ENCODE measurements at regions not wholly inside any gene's neighbourhood (a gene's known extent, or its start where the extent isn't known, plus 50 kb on each side); places are given as distances from the start of the nearest gene placed in this dataset.

- Histone ChIP-seq H3K4me2 (no peak overlapping the region), H3K27me3 (no peaks in the 10 kb centered on the region), H2AFZ (replicated peaks) (no peak overlapping the region), H3K4me3 (no peak overlapping the region), H3K36me3 (no peaks in the 10 kb centered on the region), H3K9ac (no peak overlapping the region), H3K79me2 (ENCODE audit: low read depth) (no peaks in the 10 kb centered on the region), H3K9me3 (ENCODE audit: low read depth) (no peaks in the 10 kb centered on the region), H3F3A (ENCODE audit: low read depth) (no peaks in the 10 kb centered on the region), H3K4me1 (no peaks in the 10 kb centered on the region), H3K27ac (no peak overlapping the region), H4K20me1 (ENCODE audit: low read depth) (no peaks in the 10 kb centered on the region)
- DNase-seq (ENCODE audit: low spot score), result no peak
- Mint-ChIP-seq H3K4me1 (peaks cover 3% of the 10 kb centered on the region), H3K27me3 (ENCODE audit: insufficient read depth, low read depth) (peaks cover 7% of the 10 kb centered on the region), H3K27ac (no peak overlapping the region), H3K4me3 (no peak overlapping the region), H3K36me3 (no peaks in the 10 kb centered on the region), H3K9me3 (no peaks in the 10 kb centered on the region)
- TF ChIP-seq CTCF (IDR thresholded peaks at IDR 0.05), result no peak
- TF ChIP-seq EZH2 (IDR thresholded peaks at IDR 0.05), result no peak
Measured at GRCh38 chr10:42990016-42990720, 86.7 kb upstream of the RET start.

GRCh38 chr10:42990721-42991441 is 86.0 kb upstream of the RET start:
- no peaks in the 10 kb centered on the region for H3K36me3 ChIP-seq
- H3K27me3 ChIP-seq, result no peaks in the 10 kb centered on the region
- DNase-seq (ENCODE audit: low spot score), result no peak
- H4K20me1 ChIP-seq (ENCODE audit: low read depth), result no peaks in the 10 kb centered on the region
- TF ChIP-seq EZH2 (IDR thresholded peaks at IDR 0.05) (no peak), EZH2phosphoT487 (IDR thresholded peaks at IDR 0.05) (no peak), CTCF (IDR thresholded peaks at IDR 0.05) (no peak)
- H3K4me2 ChIP-seq, result no peak overlapping the region
- H3K9me3 Mint-ChIP-seq, result no peaks in the 10 kb centered on the region
- no peak overlapping the region for H3K9ac ChIP-seq
- H3K79me2 ChIP-seq (ENCODE audit: low read depth), result no peaks in the 10 kb centered on the region
- peaks cover 3% of the 10 kb centered on the region for H3K4me1 Mint-ChIP-seq
- no peak overlapping the region for H2AFZ ChIP-seq (replicated peaks)
- H3K27ac ChIP-seq, result no peak overlapping the region
- H3K4me3 Mint-ChIP-seq, result no peak overlapping the region
- H3K36me3 Mint-ChIP-seq, result no peaks in the 10 kb centered on the region
- H3K27ac Mint-ChIP-seq, result no peak overlapping the region
- H3K27me3 Mint-ChIP-seq (ENCODE audit: insufficient read depth, low read depth), result peaks cover 5% of the 10 kb centered on the region
- no peak overlapping the region for H3K4me3 ChIP-seq
- H3F3A ChIP-seq (ENCODE audit: low read depth), result no peaks in the 10 kb centered on the region
- H3K4me1 ChIP-seq, result no peaks in the 10 kb centered on the region
- no peaks in the 10 kb centered on the region for H3K9me3 ChIP-seq (ENCODE audit: low read depth)

- no peak overlapping the region for H3K27ac Mint-ChIP-seq
- Histone ChIP-seq H4K20me1 (ENCODE audit: low read depth) (no peaks in the 10 kb centered on the region), H3K27me3 (no peaks in the 10 kb centered on the region), H3K9ac (no peak overlapping the region), H3K4me2 (no peak overlapping the region), H3F3A (ENCODE audit: low read depth) (no peaks in the 10 kb centered on the region), H3K4me1 (no peaks in the 10 kb centered on the region), H3K36me3 (no peaks in the 10 kb centered on the region), H3K9me3 (ENCODE audit: low read depth) (no peaks in the 10 kb centered on the region), H3K79me2 (ENCODE audit: low read depth) (no peaks in the 10 kb centered on the region), H2AFZ (replicated peaks) (no peak overlapping the region), H3K4me3 (no peak overlapping the region), H3K27ac (no peak overlapping the region)
- H3K4me1 Mint-ChIP-seq, result peaks cover 3% of the 10 kb centered on the region
- peaks cover 5% of the 10 kb centered on the region for H3K27me3 Mint-ChIP-seq (ENCODE audit: insufficient read depth, low read depth)
- TF ChIP-seq EZH2 (IDR thresholded peaks at IDR 0.05) (no peak), EZH2phosphoT487 (IDR thresholded peaks at IDR 0.05) (no peak), CTCF (IDR thresholded peaks at IDR 0.05) (no peak)
- no peak overlapping the region for H3K4me3 Mint-ChIP-seq
- DNase-seq (ENCODE audit: low spot score), result no peak
- H3K36me3 Mint-ChIP-seq, result no peaks in the 10 kb centered on the region
- no peaks in the 10 kb centered on the region for H3K9me3 Mint-ChIP-seq
Measured at GRCh38 chr10:42991442-42992098, 85.3 kb upstream of the RET start.
